ENCODE measurements at regions not wholly inside any gene's neighbourhood (a gene's known extent, or its start where the extent isn't known, plus 50 kb on each side); places are given as distances from the start of the nearest gene placed in this dataset.

DNA sequence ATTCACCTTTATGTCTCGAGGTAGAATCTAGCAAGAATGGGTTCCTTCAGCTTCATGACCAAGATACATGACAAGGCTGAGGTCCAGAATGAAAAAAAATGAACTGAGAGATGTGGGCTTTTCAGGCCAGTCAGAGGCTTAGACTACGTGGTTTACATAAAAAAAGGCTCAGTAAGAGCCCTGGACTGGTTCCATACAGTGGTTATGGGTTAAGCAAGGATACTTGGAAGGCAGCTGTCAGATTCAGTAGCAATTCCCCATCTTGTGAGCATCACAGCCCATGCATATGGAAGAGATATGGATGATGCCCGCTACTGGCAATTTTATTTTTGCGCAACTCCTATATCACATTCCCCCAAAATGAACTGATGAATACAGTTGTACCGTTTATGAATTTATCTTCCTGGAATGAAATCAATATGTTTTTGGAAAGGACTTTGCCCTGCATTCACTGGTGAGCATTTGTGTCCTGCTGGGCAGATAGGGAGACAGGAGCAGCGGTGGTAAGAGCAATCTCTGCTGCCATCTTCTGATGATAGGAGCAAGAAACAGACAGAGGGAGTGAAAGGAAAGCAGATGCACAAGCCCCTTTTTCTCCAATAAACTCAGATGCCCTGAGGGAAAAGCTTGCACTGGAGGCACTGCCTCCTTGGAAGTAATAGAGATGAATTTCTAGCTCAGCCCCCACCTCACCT lies 280.4 kb downstream of the GALC start:
- TF ChIP-seq, protein P1, sequence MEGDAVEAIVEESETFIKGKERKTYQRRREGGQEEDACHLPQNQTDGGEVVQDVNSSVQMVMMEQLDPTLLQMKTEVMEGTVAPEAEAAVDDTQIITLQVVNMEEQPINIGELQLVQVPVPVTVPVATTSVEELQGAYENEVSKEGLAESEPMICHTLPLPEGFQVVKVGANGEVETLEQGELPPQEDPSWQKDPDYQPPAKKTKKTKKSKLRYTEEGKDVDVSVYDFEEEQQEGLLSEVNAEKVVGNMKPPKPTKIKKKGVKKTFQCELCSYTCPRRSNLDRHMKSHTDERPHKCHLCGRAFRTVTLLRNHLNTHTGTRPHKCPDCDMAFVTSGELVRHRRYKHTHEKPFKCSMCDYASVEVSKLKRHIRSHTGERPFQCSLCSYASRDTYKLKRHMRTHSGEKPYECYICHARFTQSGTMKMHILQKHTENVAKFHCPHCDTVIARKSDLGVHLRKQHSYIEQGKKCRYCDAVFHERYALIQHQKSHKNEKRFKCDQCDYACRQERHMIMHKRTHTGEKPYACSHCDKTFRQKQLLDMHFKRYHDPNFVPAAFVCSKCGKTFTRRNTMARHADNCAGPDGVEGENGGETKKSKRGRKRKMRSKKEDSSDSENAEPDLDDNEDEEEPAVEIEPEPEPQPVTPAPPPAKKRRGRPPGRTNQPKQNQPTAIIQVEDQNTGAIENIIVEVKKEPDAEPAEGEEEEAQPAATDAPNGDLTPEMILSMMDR (IDR thresholded peaks at IDR 0.05; ENCODE audit: borderline replicate concordance, extremely low read depth, low read length, poor library complexity, severe bottlenecking): no peak
- TF ChIP-seq EZH2 (IDR thresholded peaks at IDR 0.05; ENCODE audit: borderline replicate concordance, low read depth, low read length, severe bottlenecking): no peak
